Pancreas (tissue), 10 donors: ENCODE measurements at regions not wholly inside any gene's neighbourhood (a gene's known extent, or its start where the extent isn't known, plus 50 kb on each side); places are given as distances from the start of the nearest gene placed in this dataset.
A peak's percentile ranks its signal among the peaks of the same experiment; 100 is the strongest.
"Not testable (repeated sequence)": the region's sequence is repeated elsewhere in the genome, so short reads cannot be mapped to it uniquely, and the experiment has no call there.

Experiments
- ATAC-seq, 4 donors: fragments of 200-7000 bp; cut with Tn5 transposase; one replicate each; pipeline versions ENCODE4 v1.8.0 to v1.9.1; 2020; ENCODE audit warnings: mild to moderate bottlenecking in 4 of 4, moderate library complexity in 4 of 4
- DNase-seq, 6 donors: peaks; one replicate each; pipeline ENCODE4 v3.0.0-alpha.2; 2020
- FAIRE-seq: peaks from 2 replicates; lab custom pipeline; 2012; peaks lifted over from hg19 to GRCh38; lab: Jason Lieb, UNC
- H3K27ac ChIP-seq, 4 donors: fragments of 200-600 bp; sonication (generic); 1 replicate in 3 of 4; 2 replicates in 1 of 4; pipeline versions ENCODE4 v1.5.0 to v1.8.0; 2020
- H3K27me3 ChIP-seq, 4 donors: fragments of 200-600 bp; one replicate each; pipeline ENCODE4 v1.8.0; 2021
- H3K36me3 ChIP-seq, 3 donors: fragments of 200-600 bp; sonication (generic) in 1 of 3; one replicate each; pipeline versions ENCODE4 v1.5.0 to v1.8.0; 2020 to 2021
- H3K4me1 ChIP-seq, 3 donors: fragments of 200-600 bp; one replicate each; pipeline ENCODE4 v1.8.0; 2021
- H3K4me3 ChIP-seq, 4 donors: fragments of 200-600 bp; sonication (generic) in 2 of 4; one replicate each; pipeline versions ENCODE4 v1.5.0 to v1.8.0; 2020 to 2021
- H3K9me3 ChIP-seq, 4 donors: fragments of 200-600 bp; one replicate each; pipeline ENCODE4 v1.8.0; 2021
- WGBS, 2 donors: extraction: QIAGEN DNeasy Blood & Tissue Kit; methylation state at CpG; one replicate each; pipeline ENCODE4 v1.1.7; 2013; 5-methylcytosine and 5-hydroxymethylcytosine counted together
- intact Hi-C, 3 donors: fragments of 100-400 bp; cut with DNase I; formaldehyde crosslinking; loops; one replicate each; pipeline versions ENCODE4 v1.11.1 to v1.14.2; 2022
- TF ChIP-seq, protein P1 (sequence below), 4 donors: fragments of 200-600 bp; sonication (generic) in 3 of 4; IDR thresholded peaks; one replicate each; pipeline versions ENCODE4 v1.5.0 to v1.8.0; 2021; ENCODE audit warnings: antibody characterized with exemption in 4 of 4
- donor health status: healthy with polysubstance abuse.
- donor health status: DM: no; HTN: no; CAD: no; lungs with moderate emphysema.
- donor health status: DM: no; HTN: no; CAD: no.
- donor health status: control.
- donor health status: control.
- donor health status: Bipolar disorder and iron deficiency.
- donor health status: DM: yes; HTN: yes; CAD: no.
- donor health status: DM: no; HTN: no; CAD: no.
- donor health status: DM: no; HTN: no; CAD: no.
- donor health status: DM: yes; HTN: yes; CAD: no.

DNA sequence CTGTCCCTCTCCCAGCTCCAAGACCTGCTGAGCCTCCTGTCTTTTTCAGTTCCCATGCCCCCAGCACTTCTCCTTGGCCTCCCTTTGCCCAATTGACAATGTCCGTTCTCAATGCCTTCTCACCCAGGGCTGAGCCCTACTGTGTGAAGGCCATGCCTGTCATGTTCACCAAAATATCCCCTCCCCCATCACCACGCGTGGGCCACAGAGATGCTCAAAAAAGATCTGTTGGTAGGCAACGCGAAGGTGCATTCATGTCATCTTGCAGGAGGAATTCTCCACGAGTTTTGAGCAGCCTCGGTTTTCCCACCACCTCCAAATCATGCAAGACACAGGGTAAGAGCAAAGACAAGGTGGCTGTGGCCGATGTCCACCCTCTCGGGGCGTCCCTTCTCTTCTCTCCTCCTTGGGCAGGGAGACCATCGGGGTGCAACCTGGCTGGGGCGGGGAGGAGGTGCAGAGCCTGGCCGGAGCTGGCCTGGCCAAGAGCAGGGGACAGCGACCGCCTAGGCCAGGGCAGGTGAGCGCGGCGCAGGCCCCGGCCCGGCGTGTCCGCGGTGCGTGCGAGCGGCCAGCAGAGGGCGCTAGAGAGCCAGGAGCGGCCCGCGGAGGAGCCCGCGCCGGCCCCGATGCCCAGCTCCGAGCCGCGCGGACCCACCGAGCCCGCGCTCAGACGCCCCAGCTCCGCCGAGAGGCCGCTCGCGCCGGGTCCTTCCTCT is 56.3 kb upstream of the KRTAP5-11 start:
- H3K36me3 ChIP-seq, H3K9me3 ChIP-seq, H3K27ac ChIP-seq, H3K27me3 ChIP-seq, intact Hi-C loops, H3K4me1 ChIP-seq, FAIRE-seq: not testable (repeated sequence)
- peak in 2 of 4 donors; percentile 68 to 81 for ATAC-seq
- peak overlapping the region in 2 of 4 donors; percentile 26 to 39 for H3K4me3 ChIP-seq
- peak; percentile 27 to 95 (median 76) for DNase-seq
- TF ChIP-seq, protein P1, sequence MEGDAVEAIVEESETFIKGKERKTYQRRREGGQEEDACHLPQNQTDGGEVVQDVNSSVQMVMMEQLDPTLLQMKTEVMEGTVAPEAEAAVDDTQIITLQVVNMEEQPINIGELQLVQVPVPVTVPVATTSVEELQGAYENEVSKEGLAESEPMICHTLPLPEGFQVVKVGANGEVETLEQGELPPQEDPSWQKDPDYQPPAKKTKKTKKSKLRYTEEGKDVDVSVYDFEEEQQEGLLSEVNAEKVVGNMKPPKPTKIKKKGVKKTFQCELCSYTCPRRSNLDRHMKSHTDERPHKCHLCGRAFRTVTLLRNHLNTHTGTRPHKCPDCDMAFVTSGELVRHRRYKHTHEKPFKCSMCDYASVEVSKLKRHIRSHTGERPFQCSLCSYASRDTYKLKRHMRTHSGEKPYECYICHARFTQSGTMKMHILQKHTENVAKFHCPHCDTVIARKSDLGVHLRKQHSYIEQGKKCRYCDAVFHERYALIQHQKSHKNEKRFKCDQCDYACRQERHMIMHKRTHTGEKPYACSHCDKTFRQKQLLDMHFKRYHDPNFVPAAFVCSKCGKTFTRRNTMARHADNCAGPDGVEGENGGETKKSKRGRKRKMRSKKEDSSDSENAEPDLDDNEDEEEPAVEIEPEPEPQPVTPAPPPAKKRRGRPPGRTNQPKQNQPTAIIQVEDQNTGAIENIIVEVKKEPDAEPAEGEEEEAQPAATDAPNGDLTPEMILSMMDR (IDR thresholded peaks at IDR 0.05), result peak; percentile 58 to 78 (median 70)
- WGBS, 2 donors, result 8 to 14% methylated on average over 32 to 45 of the region's 48 CpGs

DNA sequence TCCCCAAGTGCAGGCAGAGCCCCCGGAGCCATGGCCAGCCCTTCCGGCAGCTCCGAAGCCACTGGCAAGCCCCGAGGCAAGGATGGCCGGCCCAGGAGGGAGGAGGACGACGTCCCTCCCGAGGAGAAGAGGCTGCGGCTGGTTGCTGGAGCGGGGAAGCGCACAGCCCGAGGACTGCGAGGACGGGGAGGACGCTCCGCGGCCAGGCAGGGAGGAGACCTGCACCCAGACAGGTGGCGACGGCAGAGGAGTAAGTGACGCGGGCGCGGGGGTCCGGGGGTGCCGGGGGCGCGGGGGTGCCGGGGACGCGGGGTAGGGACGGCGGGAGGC is 56.8 kb upstream of the KRTAP5-11 start:
- 1% methylated on average over 22 to 32 of the region's 32 CpGs for WGBS, 2 donors
- H3K4me1 ChIP-seq, FAIRE-seq, intact Hi-C loops, H3K27me3 ChIP-seq, H3K36me3 ChIP-seq, ATAC-seq, H3K27ac ChIP-seq, H3K9me3 ChIP-seq: not testable (repeated sequence)
- peak in 4 of 6 donors; percentile 4 to 78 (median 30) for DNase-seq
- peak overlapping the region in 2 of 4 donors; percentile 26 to 39 for H3K4me3 ChIP-seq

DNA sequence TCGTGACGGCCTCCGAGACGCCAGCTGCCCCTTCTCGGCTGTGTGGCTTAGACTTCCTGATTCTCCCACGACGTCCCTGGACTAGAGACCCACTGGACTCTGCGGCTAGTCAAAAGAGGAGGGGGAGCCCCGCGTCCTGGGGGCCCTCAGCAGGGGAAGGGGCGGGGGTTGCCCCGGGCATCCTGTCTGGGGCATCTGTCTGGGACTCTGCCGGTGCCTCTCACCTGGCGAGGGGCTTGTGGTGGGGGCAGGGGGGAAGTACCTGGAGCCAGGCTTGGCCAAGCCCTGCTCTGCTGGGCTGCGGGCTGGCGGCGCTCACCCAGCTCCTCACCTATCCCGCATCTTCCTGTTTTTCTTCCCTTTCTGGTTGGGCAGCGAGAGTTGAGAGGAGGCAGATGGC is 57.2 kb upstream of the KRTAP5-11 start:
- intact Hi-C loops, FAIRE-seq, H3K9me3 ChIP-seq, H3K4me3 ChIP-seq, ATAC-seq, H3K4me1 ChIP-seq, H3K27me3 ChIP-seq, H3K36me3 ChIP-seq, H3K27ac ChIP-seq: not testable (repeated sequence)
- WGBS, 2 donors, result 13% methylated on average over 8 to 15 of the region's 19 CpGs
- peak in 1 of 6 donors; percentile 53 for DNase-seq

DNA sequence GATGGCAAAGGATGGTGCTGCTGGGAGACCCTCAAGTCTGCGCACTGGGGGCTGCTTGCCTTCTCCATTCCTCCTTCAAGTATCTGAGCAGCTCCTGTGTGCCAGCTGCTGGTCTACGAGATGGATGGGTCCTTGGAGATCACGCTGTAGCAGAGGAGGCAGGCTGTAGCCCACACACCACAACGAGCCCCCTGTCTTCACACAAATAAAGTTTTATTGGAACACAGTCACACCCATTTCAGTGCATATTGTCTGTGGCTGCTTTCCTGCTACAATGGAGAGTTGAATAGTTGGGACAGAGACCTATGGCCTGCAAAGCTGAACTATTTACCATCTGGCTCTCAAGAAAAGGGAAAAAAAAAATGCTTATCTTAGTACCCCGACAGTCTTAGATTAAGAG is 64.4 kb upstream of the KRTAP5-11 start:
- H3K27ac ChIP-seq, H3K27me3 ChIP-seq, FAIRE-seq, H3K9me3 ChIP-seq, H3K4me1 ChIP-seq, DNase-seq, intact Hi-C loops, H3K36me3 ChIP-seq, H3K4me3 ChIP-seq, ATAC-seq: not testable (repeated sequence)
- WGBS, 2 donors, result 53 to 57% methylated on average over 5 of the region's 5 CpGs

DNA sequence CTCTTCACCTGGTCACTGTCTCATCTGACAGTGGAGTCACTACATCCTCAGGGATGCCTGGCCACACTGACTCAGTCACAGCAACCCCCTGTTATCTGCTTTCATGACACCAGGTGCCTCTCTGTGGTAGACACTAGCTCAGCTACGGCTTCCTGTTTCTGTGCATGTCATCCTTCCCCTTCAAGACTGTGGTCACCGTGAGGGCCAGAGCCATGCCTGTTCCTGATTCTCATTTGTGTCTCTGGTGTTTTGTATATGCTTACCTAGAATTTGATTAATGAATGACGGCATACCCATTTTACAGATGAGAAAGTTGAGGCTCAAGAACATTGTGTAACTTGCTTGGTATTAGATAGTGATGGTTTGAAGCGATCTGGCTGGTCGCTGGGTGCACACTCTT is 70.3 kb upstream of the KRTAP5-11 start:
- H3K9me3 ChIP-seq, intact Hi-C loops, H3K4me1 ChIP-seq, H3K4me3 ChIP-seq, ATAC-seq, H3K36me3 ChIP-seq, H3K27ac ChIP-seq, DNase-seq, FAIRE-seq, H3K27me3 ChIP-seq: not testable (repeated sequence)
- 73 to 79% methylated on average over 5 of the region's 5 CpGs for WGBS, 2 donors

DNA sequence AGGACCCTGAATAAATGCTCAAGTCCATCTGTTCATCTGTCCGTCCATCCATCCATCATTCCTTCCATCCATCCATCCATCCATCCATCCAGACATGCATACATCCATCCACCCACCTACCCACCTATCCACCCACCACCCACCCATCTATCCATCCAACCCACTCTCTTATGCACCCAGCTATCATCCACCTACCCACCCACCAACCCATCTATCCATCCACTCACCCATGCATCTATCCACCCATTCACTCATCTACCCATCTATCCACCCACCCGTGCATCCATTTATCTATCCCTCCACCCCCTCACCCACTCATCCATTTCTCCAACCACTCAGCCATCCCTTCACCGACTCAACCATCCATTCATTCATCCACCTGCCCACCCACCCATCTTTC is 71.7 kb upstream of the KRTAP5-11 start:
- intact Hi-C loops, result not testable (repeated sequence)
- WGBS, 2 donors, result 62 to 74% methylated on average over 3 of the region's 3 CpGs

DNA sequence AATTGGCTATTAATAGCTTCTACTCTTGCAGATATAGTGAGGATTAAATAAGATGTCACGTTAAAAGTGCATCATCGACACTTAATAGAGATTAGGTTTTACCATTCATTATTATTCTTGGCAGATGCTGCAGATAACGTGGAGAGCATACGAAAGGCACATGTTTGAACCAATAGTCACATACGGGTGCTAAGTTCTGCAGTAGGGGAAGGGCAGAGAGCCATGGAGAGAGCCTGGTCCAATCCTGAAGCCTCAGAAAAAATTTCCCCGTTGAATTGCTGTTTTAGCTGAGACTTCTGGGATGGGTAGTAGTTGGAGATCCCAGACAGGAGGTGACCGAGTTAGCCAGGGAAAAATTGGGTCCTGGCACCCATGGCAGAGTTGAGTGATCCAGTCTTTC is 72.4 kb upstream of the KRTAP5-11 start:
- H3K27me3 ChIP-seq, H3K36me3 ChIP-seq, ATAC-seq, H3K4me1 ChIP-seq, intact Hi-C loops, H3K9me3 ChIP-seq, FAIRE-seq, H3K27ac ChIP-seq, H3K4me3 ChIP-seq, DNase-seq: not testable (repeated sequence)
- WGBS, 2 donors, result 37 to 49% methylated on average over 7 of the region's 7 CpGs

More for the DNA sequence above, 71.7 kb upstream of the KRTAP5-11 start:
- not testable (repeated sequence) for H3K4me3 ChIP-seq, H3K36me3 ChIP-seq, FAIRE-seq, H3K27ac ChIP-seq, H3K4me1 ChIP-seq, DNase-seq, H3K9me3 ChIP-seq, H3K27me3 ChIP-seq, ATAC-seq

DNA sequence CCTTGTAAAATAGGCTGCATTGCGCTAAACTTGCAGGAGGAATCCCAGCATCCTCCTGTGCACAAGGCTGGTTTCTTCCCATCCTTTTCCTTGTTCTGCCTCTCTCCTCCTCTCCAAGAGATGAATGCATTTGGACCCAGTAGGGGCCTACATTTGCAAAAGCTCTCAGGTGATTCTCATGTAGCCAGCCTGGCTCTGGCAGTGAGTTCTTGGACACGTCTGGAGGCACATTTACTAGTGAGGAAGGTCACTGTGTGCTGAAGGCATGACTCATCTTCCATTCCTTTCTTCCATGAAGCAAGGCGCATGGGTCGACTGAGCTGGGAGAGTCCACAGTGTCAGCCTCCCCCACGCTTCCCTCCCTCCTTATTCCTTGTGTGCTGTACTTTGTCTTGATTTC is 73.8 kb upstream of the KRTAP5-11 start:
- FAIRE-seq, H3K4me1 ChIP-seq, DNase-seq, H3K9me3 ChIP-seq, intact Hi-C loops, H3K36me3 ChIP-seq, H3K27ac ChIP-seq, ATAC-seq, H3K4me3 ChIP-seq, H3K27me3 ChIP-seq: not testable (repeated sequence)
- 27 to 59% methylated on average over 3 of the region's 5 CpGs for WGBS, 2 donors

DNA sequence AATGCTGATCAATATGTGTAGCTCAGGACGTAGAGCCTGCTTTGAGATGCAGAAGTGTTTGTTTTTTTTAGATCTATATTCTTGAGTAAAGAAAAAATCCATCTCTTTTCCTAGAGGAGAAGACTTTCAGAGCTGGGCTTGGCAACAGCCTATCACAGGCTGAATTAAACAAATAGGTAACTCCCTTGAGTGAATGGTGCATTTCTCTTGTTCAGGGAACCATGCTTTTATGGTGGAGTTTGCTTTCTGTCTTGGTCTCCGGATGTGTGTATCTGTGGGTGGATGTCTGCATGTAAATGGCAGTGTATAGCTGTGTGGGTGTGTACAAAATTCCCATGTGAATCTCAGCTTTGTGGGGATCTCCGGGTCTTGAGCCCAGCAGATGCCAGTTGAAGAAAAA is 82.3 kb upstream of the KRTAP5-11 start:
- H3K36me3 ChIP-seq, H3K27me3 ChIP-seq, H3K9me3 ChIP-seq, ATAC-seq, H3K4me1 ChIP-seq, intact Hi-C loops, H3K4me3 ChIP-seq, DNase-seq, FAIRE-seq, H3K27ac ChIP-seq: not testable (repeated sequence)
- 28 to 40% methylated on average over 2 of the region's 3 CpGs for WGBS, 2 donors

DNA sequence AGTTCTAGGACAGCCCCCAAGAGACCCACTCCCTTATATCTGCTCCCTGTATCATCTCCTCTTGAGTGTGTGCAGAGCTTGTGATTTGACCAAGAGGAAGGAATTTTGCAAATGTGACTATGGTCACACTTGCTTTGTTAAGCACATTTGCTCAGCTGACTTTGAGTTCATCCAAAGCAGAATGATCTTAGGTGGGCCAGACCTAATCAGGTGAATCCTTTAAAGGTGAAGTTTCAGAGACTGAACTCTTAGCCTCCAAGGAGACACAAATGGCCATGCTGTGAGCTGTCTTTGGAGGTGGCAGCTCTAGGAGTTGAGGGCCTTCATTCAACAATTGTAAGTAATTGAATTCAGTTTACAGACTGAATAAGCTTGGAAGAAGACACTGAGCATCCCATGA is 115.4 kb upstream of the KRTAP5-11 start:
- H3K4me1 ChIP-seq, FAIRE-seq, H3K4me3 ChIP-seq, H3K9me3 ChIP-seq, DNase-seq, H3K36me3 ChIP-seq, H3K27ac ChIP-seq, intact Hi-C loops, H3K27me3 ChIP-seq, ATAC-seq: not testable (repeated sequence)

DNA sequence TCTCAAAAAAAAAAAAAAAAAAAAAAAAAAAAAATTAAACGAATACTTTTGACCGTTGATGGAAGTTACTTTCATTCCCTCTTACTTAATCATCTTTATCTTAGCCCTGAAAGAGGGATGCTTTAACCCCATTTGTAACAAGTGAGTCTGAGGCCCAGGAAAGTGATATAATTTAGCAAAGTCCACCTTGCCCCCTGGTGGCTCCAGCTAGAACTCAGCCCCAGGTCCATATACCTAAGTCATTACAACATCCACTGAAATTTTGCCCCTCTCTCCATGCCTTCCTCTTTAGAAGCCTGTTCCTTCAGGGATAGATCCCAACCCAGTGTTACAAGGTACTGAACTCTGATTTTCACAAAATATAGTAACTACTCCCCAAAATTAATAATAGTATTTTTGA is 116.3 kb upstream of the KRTAP5-11 start:
- 61% methylated on average over 2 of the region's 2 CpGs; no CpG with 5 or more reads in 1 of the 2 donors for WGBS, 2 donors
- H3K4me3 ChIP-seq, FAIRE-seq, H3K9me3 ChIP-seq, ATAC-seq, H3K36me3 ChIP-seq, H3K27ac ChIP-seq, DNase-seq, H3K4me1 ChIP-seq, H3K27me3 ChIP-seq, intact Hi-C loops: not testable (repeated sequence)
